ENCODE measurements at regions not wholly inside any gene's neighbourhood (a gene's known extent, or its start where the extent isn't known, plus 50 kb on each side); places are given as distances from the start of the nearest gene placed in this dataset.
"Not testable (repeated sequence)": the region's sequence is repeated elsewhere in the genome, so short reads cannot be mapped to it uniquely, and the experiment has no call there.

GRCh38 chr6:169142538-169142844, 111.2 kb downstream of the THBS2 start:
- no peak for DNase-seq

DNA sequence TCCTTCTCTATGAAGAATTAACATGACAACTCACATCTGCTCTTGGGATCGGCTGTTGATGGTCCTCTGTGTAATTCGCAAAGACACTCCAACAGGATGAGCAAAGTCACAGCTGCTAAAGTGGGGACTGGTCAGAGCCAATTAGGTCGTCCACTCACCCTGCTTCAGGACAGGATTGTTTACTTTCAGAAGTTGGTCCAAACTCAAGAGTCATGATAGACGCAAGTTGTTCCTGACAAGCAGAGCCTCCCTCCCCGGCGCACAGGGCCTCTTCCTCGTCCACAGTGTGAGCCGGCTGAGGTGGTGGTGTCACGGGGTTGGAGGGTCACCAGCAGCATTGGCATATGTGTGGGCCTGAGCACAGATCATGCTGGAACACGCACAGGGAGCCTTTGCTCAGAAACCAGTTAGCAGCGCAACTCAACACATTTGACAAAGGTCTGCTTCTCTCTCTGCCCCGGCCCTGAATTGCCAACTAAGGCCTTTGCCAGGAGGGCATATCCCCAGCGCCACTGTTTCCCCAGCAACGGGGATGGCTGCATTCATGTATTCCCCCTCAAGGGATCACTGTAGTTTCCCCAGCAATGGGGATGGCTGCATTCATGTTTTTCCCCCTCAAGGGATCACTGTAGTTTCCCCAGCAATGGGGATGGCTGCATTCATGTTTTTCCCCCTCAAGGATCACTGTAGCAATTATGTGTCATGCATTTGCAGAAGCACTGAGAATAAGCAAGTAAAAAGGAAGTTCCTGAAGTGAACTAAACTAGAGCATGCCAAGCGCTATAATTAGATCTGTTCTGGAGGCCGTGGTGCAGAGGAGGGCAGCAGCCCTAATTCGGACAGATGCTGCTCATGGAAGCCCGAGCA, 111.7 kb downstream of the THBS2 start:
- no peak for DNase-seq

DNA sequence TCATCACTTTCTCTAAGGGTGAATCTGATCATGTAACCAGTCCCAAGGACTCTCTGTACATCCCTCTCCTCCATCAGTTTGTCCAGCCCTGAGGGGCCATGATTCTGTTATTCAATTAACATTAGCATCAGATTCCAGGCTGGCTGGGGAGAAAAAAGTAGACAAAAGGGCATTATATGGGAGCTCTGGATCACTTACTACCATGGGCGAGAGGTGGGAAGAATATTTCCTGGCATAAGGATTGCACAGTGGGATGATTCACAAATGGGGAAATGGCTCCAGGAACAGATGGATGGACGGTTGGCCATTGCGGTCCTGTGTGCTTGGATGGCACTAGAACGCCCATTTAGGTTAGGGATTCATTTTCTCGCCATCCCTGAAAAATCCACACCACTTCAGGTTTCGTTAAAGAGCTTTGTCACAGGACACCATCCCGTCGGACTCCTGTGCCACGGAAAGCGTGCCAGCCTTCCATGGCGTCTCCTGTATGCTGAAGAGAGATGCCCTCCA, 112.6 kb downstream of the THBS2 start:
- DNase-seq = no peak

- no peak for DNase-seq
These were observed 114.3 kb downstream of the THBS2 start for GRCh38 chr6:169139179-169139971.

GRCh38 chr6:169132352-169132940, 121.2 kb downstream of the THBS2 start:
- no peak for DNase-seq

DNA sequence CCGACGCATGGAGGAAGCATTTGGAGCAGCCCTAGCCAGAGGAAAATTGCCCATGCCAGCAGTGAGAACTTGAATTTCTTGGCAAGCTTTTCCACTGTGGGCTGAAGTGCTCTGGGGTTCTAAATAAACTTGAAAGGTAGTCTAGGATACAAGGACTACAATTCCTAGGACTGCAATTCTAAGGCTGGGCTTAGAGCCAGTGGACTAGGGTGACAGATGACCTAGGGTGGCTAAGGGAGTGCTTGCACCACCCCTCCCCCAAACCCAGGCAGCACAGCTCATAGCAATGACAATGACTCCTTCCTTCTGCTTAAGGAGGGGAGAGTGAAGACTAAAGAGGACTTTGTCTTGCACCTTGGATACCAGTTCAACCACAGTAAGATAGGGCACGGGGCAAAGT, 122.3 kb downstream of the THBS2 start:
- DNase-seq = no peak

- DNase-seq = no peak
These were observed 123.5 kb downstream of the THBS2 start for GRCh38 chr6:169130113-169130512.

DNA sequence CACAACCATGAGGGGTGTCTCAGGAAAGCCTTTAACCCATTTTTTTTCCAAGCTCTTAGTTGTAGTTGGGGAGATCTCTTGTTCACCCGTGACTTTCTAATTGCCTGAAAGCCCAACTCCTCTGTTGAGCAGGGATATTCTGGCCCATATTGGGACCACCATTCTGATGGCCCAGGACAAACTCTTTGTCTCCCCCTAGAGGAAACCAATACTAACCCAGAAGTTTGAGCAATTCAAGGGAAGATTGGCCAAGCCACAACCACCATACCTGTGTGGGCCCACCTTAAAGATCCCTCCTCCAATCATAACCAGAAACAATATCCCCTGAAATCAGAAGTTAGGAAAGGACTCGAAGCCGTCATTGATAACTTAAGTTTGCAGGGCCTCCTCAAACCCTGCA, 132.6 kb downstream of the THBS2 start:
- DNase-seq = no peak

DNA sequence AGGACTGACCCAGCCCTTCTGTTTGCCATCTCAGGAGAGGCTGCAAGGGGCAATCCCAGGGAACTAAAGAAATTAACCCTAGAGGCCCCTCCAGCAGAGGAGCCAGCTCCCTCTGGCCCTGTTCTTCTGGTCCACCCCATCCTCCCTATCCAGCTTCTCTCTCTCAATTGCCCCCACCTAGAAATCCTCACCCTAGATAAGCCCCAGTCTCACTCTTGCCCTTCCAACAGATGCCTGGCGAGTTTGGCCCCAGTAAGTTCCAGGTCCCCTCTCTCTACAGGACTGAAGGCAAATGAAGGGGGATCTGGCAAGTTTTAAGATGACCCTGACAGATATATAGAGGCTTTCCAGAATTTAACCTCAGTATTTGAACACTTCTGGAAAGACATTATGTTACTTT, 134.0 kb downstream of the THBS2 start:
- DNase-seq = no peak

DNA sequence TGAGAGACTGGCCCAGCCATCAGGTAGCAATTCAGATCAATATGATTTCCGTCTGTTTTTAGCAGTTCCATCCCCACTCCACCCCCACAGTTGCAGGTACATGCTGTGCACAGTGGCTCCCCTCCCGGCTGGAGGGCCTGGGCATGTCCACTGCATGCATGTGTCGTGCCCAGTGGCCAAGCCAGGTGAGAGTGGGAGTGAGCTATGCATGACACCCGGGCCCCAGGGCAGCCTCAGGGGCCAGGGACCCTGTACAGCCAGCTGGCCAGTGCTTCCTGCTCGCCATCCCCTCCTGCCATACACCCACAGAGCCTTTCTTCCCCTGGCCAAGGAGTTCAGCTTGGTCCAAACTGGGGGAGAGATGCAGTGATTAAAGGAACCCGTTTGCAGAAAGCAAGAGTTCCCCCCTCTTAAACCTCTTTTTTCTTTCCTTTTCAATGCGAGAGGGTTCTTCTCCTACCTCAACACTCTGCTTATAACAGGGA, 135.3 kb downstream of the THBS2 start:
- no peak for DNase-seq

GRCh38 chr6:169117663-169118062, 136.0 kb downstream of the THBS2 start:
- no peak for DNase-seq

DNA sequence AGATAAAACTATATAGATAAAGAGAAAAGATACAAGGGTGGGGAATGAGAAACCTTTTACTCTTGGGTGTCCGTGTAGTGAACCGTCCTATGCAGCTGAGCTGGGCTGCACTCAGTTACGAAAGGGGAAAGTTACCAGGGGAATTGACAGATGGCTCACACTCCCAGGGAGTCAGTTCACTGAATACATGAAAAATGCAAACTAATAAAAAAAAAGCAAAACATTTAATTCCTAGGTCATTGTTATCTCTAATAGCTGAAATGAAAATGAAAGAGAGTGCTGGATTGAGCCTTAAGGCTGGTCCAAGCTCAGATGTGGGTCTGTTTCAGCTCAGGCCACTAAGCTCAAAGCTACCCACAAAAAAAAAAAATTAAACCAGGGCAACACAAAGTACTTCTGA, 138.0 kb downstream of the THBS2 start:
- DNase-seq = no peak

- not testable (repeated sequence) for DNase-seq
These were observed 139.0 kb downstream of the THBS2 start for GRCh38 chr6:169114632-169115031.

GRCh38 chr6:169112483-169113320, 140.9 kb downstream of the THBS2 start:
- no peak for DNase-seq

GRCh38 chr6:169111203-169111602, 142.4 kb downstream of the THBS2 start:
- no peak for DNase-seq

GRCh38 chr6:169109411-169110220, 144.0 kb downstream of the THBS2 start:
- no peak for DNase-seq

- no peak for DNase-seq
These were observed 144.9 kb downstream of the THBS2 start for GRCh38 chr6:169108753-169109152.

- no peak for DNase-seq
These were observed 147.5 kb downstream of the THBS2 start for GRCh38 chr6:169106176-169106575.

DNA sequence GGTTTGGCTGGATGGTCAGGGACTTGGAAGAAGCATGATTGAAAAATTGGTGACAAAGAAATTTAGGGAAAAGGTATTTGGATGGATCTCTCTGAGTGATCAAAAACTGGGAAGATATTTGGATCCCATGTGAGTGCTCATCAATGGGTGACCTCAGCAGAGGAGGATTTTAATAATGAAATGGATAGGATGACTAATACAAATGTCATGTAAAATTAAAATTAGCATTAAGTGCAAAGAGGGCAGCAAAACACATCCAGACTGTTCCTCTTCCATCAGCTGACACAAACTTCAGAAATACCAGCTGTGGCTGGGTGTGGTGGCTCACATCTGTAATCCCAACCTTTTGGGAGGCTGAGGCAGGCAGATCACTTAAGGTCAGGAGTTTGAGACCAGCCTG, 151.7 kb downstream of the THBS2 start:
- no peak for DNase-seq

DNA sequence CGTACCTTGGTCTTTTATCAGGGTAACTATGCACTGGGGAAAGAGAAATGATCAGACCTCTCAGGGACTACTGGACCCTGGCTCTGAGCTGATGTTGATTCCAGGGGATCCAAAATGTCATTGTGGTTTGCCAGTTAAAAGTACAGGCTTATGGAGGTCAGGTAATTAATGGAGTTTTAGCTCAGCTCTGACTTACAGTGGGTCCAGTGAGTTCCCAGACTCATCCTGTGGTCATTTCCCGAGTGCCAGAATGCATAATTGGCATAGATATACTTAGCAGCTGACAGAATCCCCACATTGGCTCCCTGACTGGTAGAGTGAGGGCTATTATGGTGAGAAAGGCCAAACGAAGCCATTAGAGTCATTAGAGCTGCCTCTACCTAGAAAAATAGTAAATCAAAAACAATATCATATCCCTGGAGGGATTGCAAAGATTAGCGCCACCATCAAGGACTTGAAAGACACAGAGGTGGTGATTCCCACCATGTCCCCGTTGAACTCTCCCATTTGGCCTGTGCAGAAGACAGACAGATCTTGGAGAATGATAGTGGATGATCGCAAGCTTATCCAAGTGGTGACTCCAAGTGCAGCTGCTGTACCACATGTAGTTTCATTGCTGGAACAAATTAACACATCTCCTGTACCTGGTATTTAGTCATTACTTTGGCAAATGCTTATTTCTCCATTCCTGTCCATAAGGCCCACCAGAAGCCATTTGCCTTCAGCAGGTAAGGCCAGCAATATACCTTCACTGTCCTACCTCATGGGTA, 152.4 kb downstream of the THBS2 start:
- no peak for DNase-seq

Measured in stimulated activated CD4-positive, alpha-beta T cell treated with anti-CD3 and anti-CD28 coated beads, Interleukin-2, amount 100 ng/mL, for 48 hours (primary cell).